OCI-LY3 (cell line): ENCODE measurements at regions not wholly inside any gene's neighbourhood (a gene's known extent, or its start where the extent isn't known, plus 50 kb on each side); places are given as distances from the start of the nearest gene placed in this dataset.

ENCODE experiments used
- CTCF ChIP-seq: fragments of 200-600, 300-600 bp; sonication (generic); IDR thresholded peaks from 2 replicates; pipeline ENCODE4 v1.5.1; 2014; ENCODE audit warnings: antibody characterized with exemption, low read length, low read depth
- EZH2phosphoT487 ChIP-seq: fragments of 200-600 bp; shearing (Covaris generic); IDR thresholded peaks from 2 replicates; pipeline ENCODE4 v1.6.1; 2018; ENCODE audit warnings: antibody characterized with exemption, mixed run types, low read depth

GRCh38 chr7:88452646-88453045, 146.0 kb upstream of the STEAP4 start:
- no peak for TF ChIP-seq CTCF
- TF ChIP-seq EZH2phosphoT487, result no peak
